ENCODE measurements at regions not wholly inside any gene's neighbourhood (a gene's known extent, or its start where the extent isn't known, plus 50 kb on each side); places are given as distances from the start of the nearest gene placed in this dataset.

DNA sequence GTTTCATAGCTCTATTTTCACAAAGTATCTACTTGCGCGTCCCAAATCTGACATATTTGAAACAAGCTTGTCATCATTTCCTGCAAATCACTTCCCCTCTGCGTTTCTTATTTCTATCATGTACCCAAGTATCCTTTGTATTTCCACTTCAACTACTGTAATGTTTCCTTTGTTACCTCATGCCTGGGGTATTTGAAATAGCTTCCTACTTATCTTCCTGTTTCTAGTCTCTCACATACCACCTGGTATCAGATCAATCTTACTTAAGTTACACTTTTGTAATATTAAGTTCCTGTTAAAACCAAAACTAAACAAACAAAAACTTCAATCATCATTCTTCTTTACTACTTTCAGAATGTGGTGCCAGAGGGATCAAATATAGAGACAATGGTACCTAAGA, 93.6 kb upstream of the SMAD1 start:
- BruUV-seq (replicated peaks) = no TSS peak
- ChIA-PET CTCF (no interaction called here), POLR2A (no interaction called here)
- H3K27me3 ChIP-seq (ENCODE audit: control insufficient read depth, insufficient read depth, low read length) = no peaks in the 10 kb centered on the region; the same call in 1 of the 2 replicates
- no peak overlapping the region for H3K27ac ChIP-seq (ENCODE audit: low read length)
- H3K4me3 ChIP-seq (ENCODE audit: low read depth in 2 of 2, low read length in 2 of 2) = no peak overlapping the region
- H3K4me1 ChIP-seq (ENCODE audit: control insufficient read depth, insufficient read depth, low read length) = no peaks in the 10 kb centered on the region
- in situ Hi-C loops (cut with HindIII; ENCODE audit: low pct_unique_long_range_greater_than_20kb, low sequenced_read_pairs) = no loop called here
- DNase-seq (ENCODE audit: low read depth, low spot score) (no peak), ATAC-seq (no peak)
- no peaks in the 10 kb centered on the region for H3K36me3 ChIP-seq (ENCODE audit: control insufficient read depth, insufficient read depth, low read length)
- TF ChIP-seq, protein P1, sequence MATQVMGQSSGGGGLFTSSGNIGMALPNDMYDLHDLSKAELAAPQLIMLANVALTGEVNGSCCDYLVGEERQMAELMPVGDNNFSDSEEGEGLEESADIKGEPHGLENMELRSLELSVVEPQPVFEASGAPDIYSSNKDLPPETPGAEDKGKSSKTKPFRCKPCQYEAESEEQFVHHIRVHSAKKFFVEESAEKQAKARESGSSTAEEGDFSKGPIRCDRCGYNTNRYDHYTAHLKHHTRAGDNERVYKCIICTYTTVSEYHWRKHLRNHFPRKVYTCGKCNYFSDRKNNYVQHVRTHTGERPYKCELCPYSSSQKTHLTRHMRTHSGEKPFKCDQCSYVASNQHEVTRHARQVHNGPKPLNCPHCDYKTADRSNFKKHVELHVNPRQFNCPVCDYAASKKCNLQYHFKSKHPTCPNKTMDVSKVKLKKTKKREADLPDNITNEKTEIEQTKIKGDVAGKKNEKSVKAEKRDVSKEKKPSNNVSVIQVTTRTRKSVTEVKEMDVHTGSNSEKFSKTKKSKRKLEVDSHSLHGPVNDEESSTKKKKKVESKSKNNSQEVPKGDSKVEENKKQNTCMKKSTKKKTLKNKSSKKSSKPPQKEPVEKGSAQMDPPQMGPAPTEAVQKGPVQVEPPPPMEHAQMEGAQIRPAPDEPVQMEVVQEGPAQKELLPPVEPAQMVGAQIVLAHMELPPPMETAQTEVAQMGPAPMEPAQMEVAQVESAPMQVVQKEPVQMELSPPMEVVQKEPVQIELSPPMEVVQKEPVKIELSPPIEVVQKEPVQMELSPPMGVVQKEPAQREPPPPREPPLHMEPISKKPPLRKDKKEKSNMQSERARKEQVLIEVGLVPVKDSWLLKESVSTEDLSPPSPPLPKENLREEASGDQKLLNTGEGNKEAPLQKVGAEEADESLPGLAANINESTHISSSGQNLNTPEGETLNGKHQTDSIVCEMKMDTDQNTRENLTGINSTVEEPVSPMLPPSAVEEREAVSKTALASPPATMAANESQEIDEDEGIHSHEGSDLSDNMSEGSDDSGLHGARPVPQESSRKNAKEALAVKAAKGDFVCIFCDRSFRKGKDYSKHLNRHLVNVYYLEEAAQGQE (IDR thresholded peaks at IDR 0.05; ENCODE audit: insufficient read depth in 1 of 2, low read depth in 2 of 2, low read length in 1 of 2) = no peak
- TF ChIP-seq, protein P2, sequence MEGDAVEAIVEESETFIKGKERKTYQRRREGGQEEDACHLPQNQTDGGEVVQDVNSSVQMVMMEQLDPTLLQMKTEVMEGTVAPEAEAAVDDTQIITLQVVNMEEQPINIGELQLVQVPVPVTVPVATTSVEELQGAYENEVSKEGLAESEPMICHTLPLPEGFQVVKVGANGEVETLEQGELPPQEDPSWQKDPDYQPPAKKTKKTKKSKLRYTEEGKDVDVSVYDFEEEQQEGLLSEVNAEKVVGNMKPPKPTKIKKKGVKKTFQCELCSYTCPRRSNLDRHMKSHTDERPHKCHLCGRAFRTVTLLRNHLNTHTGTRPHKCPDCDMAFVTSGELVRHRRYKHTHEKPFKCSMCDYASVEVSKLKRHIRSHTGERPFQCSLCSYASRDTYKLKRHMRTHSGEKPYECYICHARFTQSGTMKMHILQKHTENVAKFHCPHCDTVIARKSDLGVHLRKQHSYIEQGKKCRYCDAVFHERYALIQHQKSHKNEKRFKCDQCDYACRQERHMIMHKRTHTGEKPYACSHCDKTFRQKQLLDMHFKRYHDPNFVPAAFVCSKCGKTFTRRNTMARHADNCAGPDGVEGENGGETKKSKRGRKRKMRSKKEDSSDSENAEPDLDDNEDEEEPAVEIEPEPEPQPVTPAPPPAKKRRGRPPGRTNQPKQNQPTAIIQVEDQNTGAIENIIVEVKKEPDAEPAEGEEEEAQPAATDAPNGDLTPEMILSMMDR (IDR thresholded peaks at IDR 0.05) = no peak
- TF ChIP-seq TCF7L2 (IDR thresholded peaks at IDR 0.05; ENCODE audit: low read depth, low read length) (no peak), SIN3A (IDR thresholded peaks at IDR 0.05; ENCODE audit: borderline replicate concordance, insufficient read depth, low read depth, low read length) (no peak), POLR2AphosphoS5 (IDR thresholded peaks at IDR 0.05; ENCODE audit: low read depth, low read length) (no peak)
- intact Hi-C loops (cut with micrococcal nuclease; ENCODE audit: unreplicated experiment) = no loop called here
- no peaks in the 10 kb centered on the region for H3K9me3 ChIP-seq (ENCODE audit: control insufficient read depth, insufficient read depth, low read depth, low read length)

DNA sequence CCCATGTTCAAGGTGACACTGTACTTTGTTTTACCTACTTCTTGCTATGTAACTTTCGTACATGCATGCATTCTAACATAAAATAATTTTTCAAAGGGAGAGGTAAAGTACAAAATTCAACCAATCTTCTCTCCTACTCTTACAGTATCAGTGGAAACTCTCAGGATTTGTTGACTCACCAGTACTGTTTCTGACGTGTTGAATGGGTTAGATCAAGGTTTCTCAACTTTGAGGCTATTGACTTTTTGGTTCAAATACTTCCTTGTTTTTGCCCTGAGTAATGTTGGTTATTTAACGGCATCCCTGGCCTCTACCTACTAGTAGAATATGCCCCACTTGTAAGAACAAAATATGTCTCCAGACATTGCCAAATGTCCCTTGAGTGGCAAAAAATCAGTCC, 94.6 kb upstream of the SMAD1 start:
- DNase-seq (ENCODE audit: low read depth, low spot score) (no peak), ATAC-seq (no peak)
- no peak overlapping the region for H3K4me3 ChIP-seq (ENCODE audit: low read depth in 2 of 2, low read length in 2 of 2)
- intact Hi-C loops (cut with micrococcal nuclease; ENCODE audit: unreplicated experiment) = no loop called here
- CTCF ChIA-PET = no interaction called here
- TF ChIP-seq TCF7L2 (IDR thresholded peaks at IDR 0.05; ENCODE audit: low read depth, low read length) (no peak), POLR2AphosphoS5 (IDR thresholded peaks at IDR 0.05; ENCODE audit: low read depth, low read length) (no peak), SIN3A (IDR thresholded peaks at IDR 0.05; ENCODE audit: borderline replicate concordance, insufficient read depth, low read depth, low read length) (no peak)
- TF ChIP-seq, protein P1 (IDR thresholded peaks at IDR 0.05; ENCODE audit: insufficient read depth in 1 of 2, low read depth in 2 of 2, low read length in 1 of 2) = no peak
- TF ChIP-seq, protein P2 (IDR thresholded peaks at IDR 0.05) = no peak
- in situ Hi-C loops (cut with HindIII; ENCODE audit: low pct_unique_long_range_greater_than_20kb, low sequenced_read_pairs) = no loop called here
- H3K9me3 ChIP-seq (ENCODE audit: control insufficient read depth, insufficient read depth, low read depth, low read length) = no peaks in the 10 kb centered on the region
- no peaks in the 10 kb centered on the region for H3K36me3 ChIP-seq (ENCODE audit: control insufficient read depth, insufficient read depth, low read length)
- no peaks in the 10 kb centered on the region for H3K4me1 ChIP-seq (ENCODE audit: control insufficient read depth, insufficient read depth, low read length)
- no peak overlapping the region for H3K27ac ChIP-seq (ENCODE audit: low read length)
- no peaks in the 10 kb centered on the region; the same call in 1 of the 2 replicates for H3K27me3 ChIP-seq (ENCODE audit: control insufficient read depth, insufficient read depth, low read length)
- BruUV-seq (replicated peaks) = no TSS peak
- POLR2A ChIA-PET = no interaction called here

Data from Panc1 (cell line).